Activated gamma-delta T cell treated with Interleukin-2 at 50 U/mL for 16 hours (primary cell): ENCODE measurements at regions not wholly inside any gene's neighbourhood (a gene's known extent, or its start where the extent isn't known, plus 50 kb on each side); places are given as distances from the start of the nearest gene placed in this dataset.
"Not testable (repeated sequence)": the region's sequence is repeated elsewhere in the genome, so short reads cannot be mapped to it uniquely, and the experiment has no call there.

Source experiments
- DNase-seq: peaks from one replicate; pipeline ENCODE4 v3.0.0-alpha.2; 2020

DNA sequence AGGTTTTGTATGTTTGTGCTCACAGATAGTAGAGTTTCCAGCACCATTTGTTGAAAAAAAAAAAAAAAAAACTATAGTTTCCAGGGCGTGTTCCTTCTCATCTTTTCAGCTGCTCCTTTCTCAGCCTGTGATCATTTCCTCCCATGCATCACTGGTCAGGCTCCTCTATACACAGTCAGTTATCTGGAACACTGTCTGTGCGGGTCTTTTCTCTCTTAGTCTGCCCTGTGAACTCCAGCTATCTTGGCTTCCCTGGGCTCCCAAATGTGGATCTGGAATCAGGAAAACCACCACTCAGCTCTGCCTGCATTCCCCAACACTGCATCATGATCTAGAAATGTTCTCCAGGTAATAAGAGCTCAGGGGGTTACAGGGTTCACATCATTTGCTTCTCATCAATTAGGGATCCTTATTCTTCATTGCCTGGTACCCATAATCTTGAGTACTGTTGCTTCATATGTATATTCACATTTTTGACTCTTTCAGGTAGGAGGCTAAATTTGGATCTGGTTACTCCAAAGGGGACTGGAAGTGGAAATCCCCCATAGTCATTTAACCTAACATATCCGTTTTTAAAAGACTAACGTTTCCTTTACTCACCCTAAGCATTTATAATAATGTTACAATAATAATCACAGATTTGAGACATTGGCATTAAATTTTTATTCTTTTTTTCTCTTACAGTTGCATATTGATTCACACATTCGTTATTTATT is 221.8 kb upstream of the KLF3 start:
- no peak for DNase-seq

DNA sequence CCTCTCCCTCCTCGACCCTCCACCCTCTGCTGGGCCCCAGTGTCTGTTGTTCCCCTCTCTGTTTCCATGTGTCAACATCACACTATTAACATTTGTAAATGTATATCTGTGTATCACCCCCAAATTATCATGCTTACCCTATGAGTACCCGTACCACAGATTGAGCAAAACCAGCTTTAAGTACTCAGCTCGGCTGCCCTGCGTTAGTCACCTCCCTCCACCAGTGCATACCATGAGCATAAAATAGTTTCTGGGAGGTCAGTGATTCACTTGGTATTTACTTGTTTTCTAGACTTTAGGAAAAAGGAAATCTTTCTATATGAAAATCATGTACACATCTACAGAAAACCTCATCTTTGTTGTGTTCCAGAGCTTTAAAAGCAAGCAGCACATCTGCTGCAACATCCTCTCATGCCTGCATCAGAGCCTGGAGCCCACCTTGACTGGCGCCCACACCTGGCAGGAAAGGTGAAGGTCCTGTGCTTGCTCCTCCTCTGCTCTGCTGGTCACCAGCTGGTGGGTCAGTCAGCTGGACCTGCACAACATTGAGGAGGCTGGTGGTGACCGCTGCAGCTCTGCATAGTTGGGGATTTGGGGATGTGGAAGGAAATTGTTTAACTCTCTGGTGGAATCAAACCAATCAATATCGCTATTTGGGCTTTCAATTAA is 214.4 kb upstream of the KLF3 start:
- no peak for DNase-seq

DNA sequence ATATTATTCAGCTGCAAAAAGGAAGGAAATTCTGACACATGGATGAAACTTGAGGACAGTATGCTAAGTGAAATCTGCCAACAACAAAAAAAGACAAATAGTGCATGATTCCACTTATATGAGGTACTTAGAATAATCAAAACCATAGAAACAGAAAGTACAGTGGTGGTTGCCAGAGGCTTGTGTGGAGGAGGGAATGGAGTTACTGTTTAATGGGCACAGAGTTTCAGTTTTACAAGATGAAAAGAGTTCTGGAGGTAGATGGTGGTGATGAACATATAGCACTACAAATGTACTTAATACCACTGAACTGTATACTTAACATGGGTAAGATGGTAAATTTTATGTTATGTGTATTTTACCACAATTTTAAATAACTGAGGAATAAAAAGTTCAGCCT is 212.0 kb upstream of the KLF3 start:
- DNase-seq, result no peak

DNA sequence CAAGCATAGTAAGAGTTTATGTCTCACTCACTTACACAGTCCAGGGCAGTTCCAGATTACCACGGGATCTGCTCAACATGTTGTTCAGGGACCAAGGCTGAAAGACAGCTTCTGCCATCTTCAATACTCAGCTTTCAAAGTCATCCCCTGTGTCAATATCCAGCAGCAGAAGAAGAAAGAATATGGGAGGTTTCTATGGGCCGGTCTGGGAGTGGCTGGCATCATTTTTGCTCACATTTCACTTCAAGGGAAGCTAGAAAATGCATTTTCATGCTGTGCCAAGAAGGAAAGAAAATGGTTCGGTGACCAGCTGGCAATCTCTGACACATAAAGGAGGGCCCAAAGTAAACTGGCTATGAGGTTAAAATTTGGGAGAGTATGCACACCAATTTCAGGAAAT is 211.5 kb upstream of the KLF3 start:
- no peak for DNase-seq

DNA sequence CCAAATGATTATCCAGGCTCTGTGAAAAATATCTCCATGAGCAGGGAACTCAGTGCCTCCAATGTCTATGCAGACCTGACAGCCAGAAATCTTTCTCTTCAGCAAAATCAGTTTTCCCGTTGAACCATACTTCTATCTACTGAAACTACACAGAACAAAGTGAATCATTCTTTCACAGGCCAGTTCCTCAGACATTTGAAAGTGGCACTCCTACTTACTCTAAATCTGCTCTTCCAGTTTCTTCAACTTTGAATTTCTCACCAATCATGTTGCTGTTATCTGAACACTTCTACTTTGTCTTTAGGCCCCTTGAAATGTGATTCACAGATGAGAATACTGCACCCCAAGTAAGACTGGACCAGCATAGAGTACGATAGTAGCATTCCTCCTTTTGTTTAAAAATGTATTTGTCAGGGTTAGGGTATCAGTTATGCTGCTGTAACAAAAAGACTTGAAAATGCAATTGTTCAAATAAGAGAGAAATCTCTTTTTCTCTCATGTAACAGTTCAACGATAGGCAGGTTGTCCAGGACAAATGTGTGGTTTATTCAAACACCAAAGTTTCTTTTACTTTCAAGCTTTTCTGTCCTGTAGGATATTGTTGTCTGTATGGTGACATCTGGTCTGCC is 210.6 kb upstream of the KLF3 start:
- DNase-seq, result no peak

DNA sequence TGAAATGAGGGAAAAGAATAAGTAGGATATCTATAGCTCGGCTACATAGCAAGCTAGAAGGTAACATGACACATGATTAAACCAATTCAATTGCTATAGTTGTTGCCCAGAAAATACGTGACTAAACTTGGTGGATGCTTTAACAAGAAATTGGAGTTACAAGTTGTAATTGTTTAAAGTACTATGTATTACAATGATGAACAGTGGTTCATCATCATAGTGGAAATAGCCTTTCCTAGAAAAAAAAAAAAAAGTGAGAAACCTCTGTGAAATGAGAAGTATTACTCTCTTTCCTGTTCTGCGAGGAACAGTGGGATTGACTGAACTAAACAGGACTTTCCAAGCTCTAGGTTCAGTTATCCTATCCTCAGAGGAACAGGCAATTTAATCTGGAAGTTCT is 209.7 kb upstream of the KLF3 start:
- no peak for DNase-seq

DNA sequence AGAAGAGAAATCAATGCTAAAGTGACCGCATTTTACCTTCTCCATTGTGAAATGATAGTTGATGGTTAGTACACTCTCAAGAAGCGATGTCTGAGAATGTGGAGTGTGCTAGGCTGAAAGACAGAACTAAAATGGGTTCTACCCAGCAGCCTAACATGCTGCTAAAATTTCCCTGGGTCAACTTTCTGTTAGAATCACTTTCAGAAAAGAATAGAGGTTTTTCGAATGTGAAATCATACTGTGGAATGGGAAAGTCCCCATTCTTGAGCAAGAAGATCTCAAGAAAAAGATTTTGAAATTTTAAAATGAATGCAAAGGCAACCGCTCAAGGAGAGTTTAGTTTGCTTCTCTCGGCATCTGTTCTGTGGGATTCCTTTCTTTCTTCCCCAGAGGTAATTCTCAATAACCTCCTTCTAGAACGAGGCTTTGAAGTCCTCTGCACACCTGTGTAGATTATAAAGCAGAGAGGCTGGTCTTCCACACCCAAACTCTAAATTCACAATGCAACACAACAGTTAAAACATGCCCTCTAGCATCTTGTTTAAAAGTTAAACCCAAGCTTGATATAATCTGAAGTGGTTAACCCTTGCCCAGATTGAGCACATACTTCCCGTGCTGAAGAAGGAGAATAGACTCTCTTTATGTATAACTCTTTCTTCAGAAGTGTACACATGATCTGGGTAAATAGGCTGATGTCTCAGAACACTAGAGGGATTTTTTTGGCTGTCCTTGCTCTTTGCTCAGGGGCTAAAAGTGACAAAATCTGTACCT is 208.7 kb upstream of the KLF3 start:
- no peak for DNase-seq

DNA sequence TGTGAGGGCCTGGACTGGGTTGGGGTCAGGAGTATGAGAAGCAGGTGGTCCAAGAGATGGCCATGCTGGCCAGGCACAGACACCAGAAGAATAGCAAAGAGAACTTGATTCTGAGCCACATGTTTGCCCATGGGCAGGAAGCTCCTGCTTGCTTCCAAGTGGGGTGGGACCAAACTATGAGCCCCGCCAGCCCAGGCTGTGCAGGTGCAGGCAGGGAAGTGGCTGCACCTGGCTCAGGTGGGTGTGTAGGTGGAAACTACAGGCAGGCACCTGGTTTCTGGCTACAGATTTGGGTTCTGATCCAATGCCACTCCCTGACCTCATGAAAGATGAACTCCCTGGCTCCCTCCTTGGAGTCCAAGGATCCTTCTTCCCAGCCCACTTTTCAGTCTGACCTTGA is 207.9 kb upstream of the KLF3 start:
- DNase-seq, result no peak

DNA sequence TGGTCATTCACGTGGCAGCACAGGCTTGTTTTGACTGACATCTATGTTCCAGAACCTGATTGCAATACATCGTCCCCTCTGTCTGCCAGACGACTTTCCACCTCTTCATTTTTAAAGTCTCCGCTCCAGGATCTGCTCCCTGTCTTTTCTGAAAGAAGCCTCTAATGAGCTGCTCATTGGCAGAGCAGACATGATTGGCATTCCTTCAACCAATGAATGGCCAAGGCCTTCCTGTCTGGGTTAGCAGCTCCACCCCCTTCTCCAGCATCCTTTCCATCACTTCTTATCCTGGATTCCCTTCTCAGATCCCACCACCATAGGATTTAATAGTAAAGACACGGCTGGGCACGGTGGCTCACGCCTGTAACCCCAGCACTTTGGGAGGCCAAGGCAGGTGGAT is 202.7 kb upstream of the KLF3 start:
- no peak for DNase-seq

DNA sequence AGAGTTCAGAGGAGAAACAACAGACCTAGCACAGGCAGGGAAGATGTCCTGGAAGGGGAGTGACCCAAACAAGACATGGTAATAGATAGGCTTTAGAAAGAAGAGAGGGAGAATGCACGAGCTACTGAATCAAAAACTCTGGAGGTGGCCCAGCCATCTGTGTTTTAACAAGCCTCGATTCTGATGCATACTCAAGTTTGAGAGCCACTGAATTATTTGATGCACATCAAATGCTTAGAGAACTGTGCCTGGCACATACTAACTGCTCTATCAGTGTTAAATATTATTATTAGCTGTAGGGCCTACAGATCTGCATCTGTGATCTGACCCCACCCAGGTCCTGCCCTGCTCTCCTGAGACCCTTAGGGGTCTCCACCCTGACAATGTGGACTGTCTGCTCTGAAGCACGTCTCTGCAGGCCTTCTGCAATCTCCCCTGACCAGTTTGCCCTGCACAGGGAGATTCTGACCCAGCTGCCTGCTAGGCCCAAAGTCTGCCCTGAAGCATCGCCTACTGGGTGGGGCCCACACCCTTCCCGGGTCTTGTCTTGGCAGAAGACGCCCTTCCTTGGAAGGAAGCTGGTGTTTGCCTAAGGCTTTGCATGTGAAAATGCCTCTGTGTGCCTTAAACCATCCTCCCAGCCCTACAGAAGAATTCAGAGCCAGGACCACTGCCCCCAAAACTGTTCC is 201.5 kb upstream of the KLF3 start:
- no peak for DNase-seq

DNA sequence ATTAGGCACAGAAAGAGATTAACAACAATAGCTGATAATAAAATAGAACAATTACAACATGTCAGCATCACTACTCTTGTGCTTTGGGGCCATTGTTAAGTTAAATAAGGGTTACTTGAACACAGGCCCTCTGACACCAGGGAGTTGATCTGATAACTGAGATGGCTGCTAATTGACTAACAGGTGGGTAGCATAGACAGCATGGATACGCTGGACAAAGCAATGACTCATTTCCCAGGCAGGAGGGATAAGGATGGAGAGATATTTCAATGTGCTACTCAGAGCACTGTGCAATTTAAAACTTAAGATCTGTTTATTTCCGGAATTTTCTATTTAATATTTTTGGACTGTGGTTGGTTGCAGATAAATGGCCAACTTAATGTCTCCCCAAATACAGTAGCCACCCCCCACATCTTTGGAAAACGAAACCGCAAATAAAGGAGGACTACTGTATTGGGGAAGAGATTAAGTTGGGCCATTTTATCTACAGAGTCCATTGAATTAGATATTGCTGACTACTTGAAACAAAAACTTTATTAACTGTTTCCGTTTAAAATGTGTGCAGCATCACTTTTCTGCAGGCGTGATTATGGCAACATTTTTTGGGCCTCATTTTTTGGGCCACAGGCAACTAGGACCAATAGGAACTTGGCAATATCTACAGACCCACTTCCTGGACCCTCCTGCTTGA is 200.6 kb upstream of the KLF3 start:
- no peak for DNase-seq

DNA sequence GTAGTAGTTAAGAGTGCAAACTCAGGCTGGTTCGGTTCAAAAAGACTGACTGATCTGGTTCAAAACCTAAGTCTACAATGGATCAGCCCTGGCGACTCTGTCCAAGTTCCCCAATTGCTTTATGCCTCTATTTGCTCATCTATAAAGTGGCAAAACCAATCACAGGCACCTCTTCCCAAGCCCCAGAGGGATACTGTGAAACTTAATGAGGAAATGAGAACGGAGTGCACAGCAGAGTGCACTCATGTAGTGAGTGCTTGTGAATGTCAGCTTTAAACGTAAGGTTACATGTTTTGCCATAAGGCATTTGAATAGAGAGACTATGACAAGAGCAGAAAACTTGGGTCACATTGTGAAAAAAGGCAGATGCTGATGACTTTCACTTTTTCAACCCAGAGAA is 199.7 kb upstream of the KLF3 start:
- DNase-seq, result no peak

DNA sequence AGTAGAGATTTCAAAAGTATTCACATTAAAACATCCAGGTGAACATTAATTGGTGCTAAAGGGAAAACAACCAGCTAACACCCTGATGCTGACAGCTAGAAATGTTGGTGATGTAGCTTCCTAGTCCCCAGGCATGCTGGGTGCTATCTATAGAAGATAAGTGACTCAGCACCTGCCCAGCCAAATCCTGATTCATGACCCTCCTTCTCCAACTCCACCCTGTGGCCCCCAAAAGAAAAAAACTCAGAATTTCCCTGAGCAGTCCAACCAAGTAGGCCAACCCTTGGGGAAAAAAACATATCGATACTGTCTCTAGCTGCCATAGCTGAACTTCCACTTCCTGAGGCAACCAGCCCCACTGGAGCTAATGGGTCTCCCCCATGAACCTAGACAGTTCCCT is 197.6 kb upstream of the KLF3 start:
- no peak for DNase-seq

DNA sequence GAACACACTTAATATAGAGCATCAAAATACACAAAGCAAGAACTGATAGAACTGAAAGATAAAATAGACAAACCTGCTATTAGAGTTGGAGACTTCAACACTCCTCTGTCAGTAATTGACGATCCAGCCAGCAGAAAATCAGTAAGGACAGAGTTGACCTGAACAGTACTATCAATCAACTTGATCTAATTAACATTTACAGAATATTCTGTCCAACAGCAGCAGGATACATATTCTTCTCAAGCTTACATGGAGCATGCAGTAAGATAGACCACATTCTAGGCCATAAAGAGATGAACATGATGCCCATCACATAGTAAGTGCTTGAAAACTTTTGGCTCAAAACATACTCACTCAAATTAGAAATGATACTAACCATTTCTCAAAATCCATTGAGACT is 196.7 kb upstream of the KLF3 start:
- no peak for DNase-seq

DNA sequence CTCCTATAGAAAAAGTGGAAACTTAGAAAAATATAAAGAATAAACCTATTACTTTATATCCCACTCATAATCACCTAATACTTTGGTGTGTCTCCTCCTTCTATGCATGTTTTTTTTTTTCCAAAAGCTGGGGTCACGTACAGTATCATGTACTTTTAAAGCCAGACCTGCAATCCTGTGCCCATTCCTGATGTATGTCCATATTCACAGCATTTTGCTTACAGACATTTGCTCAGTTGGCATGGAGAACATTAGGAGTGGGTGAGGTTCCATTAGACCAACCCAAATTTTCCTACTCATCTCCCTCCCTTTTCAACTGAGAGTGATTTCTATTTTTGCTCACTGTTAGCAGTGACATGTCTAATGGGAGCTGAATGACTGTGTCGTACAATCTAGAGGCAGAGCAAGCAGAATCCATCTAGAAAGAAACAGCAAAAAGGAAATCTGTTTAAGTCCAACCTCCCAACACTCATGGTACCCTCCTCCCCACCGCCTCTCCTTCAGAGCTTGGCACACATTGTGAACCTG is 195.6 kb upstream of the KLF3 start:
- no peak for DNase-seq

DNA sequence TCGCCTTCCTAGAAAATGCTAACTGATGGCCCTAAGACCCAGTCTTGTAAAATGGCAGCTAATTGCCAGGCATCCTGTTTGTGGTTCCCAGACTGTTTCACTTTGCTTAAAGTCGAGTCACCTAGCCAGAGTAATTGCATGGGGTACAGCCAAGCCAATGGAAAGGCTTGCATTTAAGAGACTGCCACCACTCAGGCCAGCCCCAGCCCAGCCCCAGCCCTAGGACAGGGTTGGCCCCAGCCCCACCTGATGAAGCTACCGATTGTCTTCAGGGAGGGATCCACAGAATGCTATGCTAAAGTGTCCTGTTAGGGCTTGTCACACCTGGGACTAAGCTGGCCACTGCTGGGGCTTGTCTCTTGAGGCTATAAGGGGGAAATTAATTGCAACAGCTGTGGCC is 194.6 kb upstream of the KLF3 start:
- no peak for DNase-seq

DNA sequence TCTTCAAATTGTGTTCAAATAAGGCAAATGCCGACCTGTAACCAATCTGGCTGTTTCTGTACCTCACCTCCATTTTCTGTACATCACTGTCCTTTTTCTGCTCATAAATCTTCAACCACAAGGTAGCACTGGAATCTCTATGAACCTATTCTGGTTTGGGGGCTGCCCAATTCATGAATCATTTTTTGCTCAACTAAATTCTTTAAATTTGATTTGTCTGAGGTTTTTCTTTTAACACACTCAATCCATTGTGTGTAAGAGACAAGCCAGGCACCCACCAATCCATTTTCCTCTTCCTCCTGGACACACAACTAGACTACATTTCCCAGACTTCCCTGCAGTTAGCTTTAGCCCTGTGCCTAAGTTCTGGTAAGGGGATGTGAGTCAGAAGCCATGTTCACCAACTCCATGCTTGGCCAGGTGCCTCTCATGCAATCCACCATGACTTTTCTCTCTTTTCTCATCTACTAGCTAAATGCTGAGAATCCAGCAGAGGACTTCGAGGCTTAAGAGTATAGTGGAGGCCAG is 193.2 kb upstream of the KLF3 start:
- no peak for DNase-seq

DNA sequence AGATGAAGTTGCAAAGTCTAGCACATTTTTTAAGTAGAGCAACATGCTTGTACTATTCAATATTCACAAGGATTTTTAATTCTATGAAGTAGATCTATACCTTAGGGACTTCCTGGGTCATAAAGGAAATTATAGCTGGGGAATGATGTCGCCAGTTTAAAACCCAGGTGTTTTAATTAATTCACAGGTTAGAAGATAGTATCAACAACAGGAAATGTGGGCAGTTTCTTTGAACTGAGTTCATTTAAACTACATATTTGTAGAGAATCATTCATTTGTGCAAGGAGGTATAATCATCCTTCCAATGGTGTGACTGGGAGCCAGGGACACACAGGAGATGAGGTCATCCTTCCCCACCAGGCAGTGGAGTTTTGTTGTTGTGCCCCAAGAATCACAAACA is 181.3 kb upstream of the KLF3 start:
- no peak for DNase-seq

DNA sequence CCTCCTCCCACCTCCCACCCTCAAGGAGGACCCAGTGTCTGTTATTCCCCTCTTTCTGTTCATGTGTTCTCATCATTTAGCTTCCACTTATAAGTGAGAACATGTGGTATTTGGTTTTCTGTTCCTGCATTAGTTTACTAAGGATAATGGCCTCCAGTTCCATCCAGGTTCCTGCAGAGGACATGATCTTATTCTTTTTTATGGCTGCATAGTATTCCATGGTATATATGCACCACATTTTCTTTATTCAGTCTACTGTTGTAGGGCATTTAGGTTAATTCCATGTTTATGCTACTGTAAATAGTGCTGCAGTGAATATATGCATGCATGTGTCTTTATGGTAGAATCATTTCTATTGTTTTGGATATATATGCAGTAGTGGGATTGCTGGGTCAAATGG is 180.4 kb upstream of the KLF3 start:
- DNase-seq, result not testable (repeated sequence)

DNA sequence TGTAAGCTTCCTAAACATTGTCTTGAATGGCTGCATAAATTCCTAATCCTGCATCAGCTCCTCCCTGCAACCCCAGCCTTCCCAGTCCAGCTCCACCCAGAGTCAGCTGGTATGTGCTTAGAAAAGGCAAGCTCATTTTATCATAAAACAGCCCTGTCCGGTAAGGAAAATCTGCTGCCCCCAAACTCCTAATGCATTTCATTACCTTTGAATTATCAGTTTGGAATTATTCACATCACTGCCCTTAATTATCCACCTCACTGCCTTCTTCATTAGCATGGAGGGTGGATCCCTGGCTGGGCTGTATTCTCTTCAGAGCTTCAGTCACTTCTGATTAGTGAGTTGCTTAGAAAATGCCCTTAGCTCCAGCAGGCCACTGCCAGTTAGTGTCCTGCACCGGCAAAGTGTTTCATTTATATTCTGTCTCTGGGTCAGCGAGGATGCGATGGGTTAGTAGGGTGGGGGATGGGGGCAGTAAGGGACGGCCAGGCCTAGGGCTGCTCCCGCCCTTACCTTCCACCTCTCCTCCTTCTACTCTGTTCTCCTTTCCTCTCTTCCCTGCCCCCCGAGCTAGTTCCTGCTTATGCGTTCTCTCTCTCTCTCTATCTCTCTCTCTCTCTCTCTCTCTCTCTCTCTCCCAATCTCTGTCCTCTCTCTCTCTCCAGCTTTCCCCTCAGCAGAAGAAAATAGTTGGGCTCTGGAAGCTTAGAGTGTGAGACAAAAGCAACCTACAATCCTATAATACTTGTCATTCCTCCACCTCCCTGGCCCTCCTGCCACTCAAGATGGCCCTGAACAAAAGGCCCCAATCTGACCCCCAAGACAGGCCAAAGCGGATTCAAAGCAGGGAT is 174.8 kb upstream of the KLF3 start:
- no peak for DNase-seq
